IPS-15b (cell line): ENCODE measurements at regions not wholly inside any gene's neighbourhood (a gene's known extent, or its start where the extent isn't known, plus 50 kb on each side); places are given as distances from the start of the nearest gene placed in this dataset.

Experiments used
- H3K27me3 ChIP-seq: one replicate; pipeline ENCODE4 v1.6.1; 2013; ENCODE audit warnings: low read length; ENCODE audit not compliant: control insufficient read depth, insufficient read depth
- H3K36me3 ChIP-seq: one replicate; pipeline ENCODE4 v1.6.1; 2013; ENCODE audit warnings: low read length; ENCODE audit not compliant: control insufficient read depth, insufficient read depth
- H3K4me1 ChIP-seq: one replicate; pipeline ENCODE4 v1.6.1; 2013; ENCODE audit warnings: mild to moderate bottlenecking, low read length; ENCODE audit not compliant: control insufficient read depth, insufficient read depth
- H3K4me3 ChIP-seq: one replicate; pipeline ENCODE4 v1.5.1; 2013; ENCODE audit warnings: low read depth, low read length
- H3K9ac ChIP-seq: one replicate; pipeline ENCODE4 v1.6.1; 2013; ENCODE audit warnings: low read depth, mild to moderate bottlenecking, low read length
- H3K9me3 ChIP-seq: one replicate; pipeline ENCODE4 v1.6.1; 2013; ENCODE audit warnings: mild to moderate bottlenecking, low read length; ENCODE audit not compliant: control insufficient read depth, insufficient read depth

- H3K4me3 ChIP-seq = no peak overlapping the region
- no peaks in the 10 kb centered on the region for H3K36me3 ChIP-seq
- no peaks in the 10 kb centered on the region for H3K9me3 ChIP-seq
- no peak overlapping the region for H3K9ac ChIP-seq
- no peaks in the 10 kb centered on the region for H3K27me3 ChIP-seq
- peaks cover 9% of the 10 kb centered on the region for H3K4me1 ChIP-seq
Observed at GRCh38 chr16:65305266-65305959, 183.6 kb upstream of the CDH11 start.

- Histone ChIP-seq H3K4me3 (no peak overlapping the region), H3K9ac (no peak overlapping the region), H3K36me3 (no peaks in the 10 kb centered on the region), H3K9me3 (no peaks in the 10 kb centered on the region), H3K4me1 (peaks cover 6% of the 10 kb centered on the region), H3K27me3 (no peaks in the 10 kb centered on the region)
Observed at GRCh38 chr16:65301029-65301428, 179.2 kb upstream of the CDH11 start.

- Histone ChIP-seq H3K9me3 (no peaks in the 10 kb centered on the region), H3K9ac (no peak overlapping the region), H3K27me3 (no peaks in the 10 kb centered on the region), H3K4me3 (no peak overlapping the region), H3K4me1 (peaks cover 7% of the 10 kb centered on the region), H3K36me3 (no peaks in the 10 kb centered on the region)
Observed at GRCh38 chr16:65297453-65297852, 175.6 kb upstream of the CDH11 start.

GRCh38 chr16:65295527-65295926 lies 173.7 kb upstream of the CDH11 start:
- no peak overlapping the region for H3K9ac ChIP-seq
- H3K27me3 ChIP-seq = no peaks in the 10 kb centered on the region
- no peaks in the 10 kb centered on the region for H3K9me3 ChIP-seq
- no peak overlapping the region for H3K4me3 ChIP-seq
- H3K36me3 ChIP-seq = no peaks in the 10 kb centered on the region
- peaks cover 7% of the 10 kb centered on the region for H3K4me1 ChIP-seq

GRCh38 chr16:65294708-65295107 lies 172.8 kb upstream of the CDH11 start:
- H3K9ac ChIP-seq = no peak overlapping the region
- no peaks in the 10 kb centered on the region for H3K9me3 ChIP-seq
- H3K36me3 ChIP-seq = no peaks in the 10 kb centered on the region
- H3K4me1 ChIP-seq = peaks cover 7% of the 10 kb centered on the region
- no peaks in the 10 kb centered on the region for H3K27me3 ChIP-seq
- H3K4me3 ChIP-seq = no peak overlapping the region

GRCh38 chr16:65294165-65294564 lies 172.3 kb upstream of the CDH11 start:
- no peaks in the 10 kb centered on the region for H3K27me3 ChIP-seq
- H3K9ac ChIP-seq = no peak overlapping the region
- no peaks in the 10 kb centered on the region for H3K36me3 ChIP-seq
- no peak overlapping the region for H3K4me3 ChIP-seq
- no peaks in the 10 kb centered on the region for H3K9me3 ChIP-seq
- peaks cover 7% of the 10 kb centered on the region for H3K4me1 ChIP-seq

- Histone ChIP-seq H3K4me3 (no peak overlapping the region), H3K36me3 (no peaks in the 10 kb centered on the region), H3K4me1 (peaks cover 16% of the 10 kb centered on the region), H3K9ac (no peak overlapping the region), H3K27me3 (no peaks in the 10 kb centered on the region), H3K9me3 (no peaks in the 10 kb centered on the region)
Observed at GRCh38 chr16:65289022-65289421, 167.2 kb upstream of the CDH11 start.

GRCh38 chr16:65287307-65287706 lies 165.4 kb upstream of the CDH11 start:
- H3K36me3 ChIP-seq = no peaks in the 10 kb centered on the region

GRCh38 chr16:65285128-65286048 lies 163.5 kb upstream of the CDH11 start:
- Histone ChIP-seq H3K9me3 (no peaks in the 10 kb centered on the region), H3K4me3 (no peak overlapping the region), H3K27me3 (no peaks in the 10 kb centered on the region), H3K4me1 (peaks cover 42% of the 10 kb centered on the region), H3K36me3 (no peaks in the 10 kb centered on the region), H3K9ac (no peak overlapping the region)

More at GRCh38 chr16:65287307-65287706, 165.4 kb upstream of the CDH11 start:
- Histone ChIP-seq H3K4me1 (peaks cover 24% of the 10 kb centered on the region), H3K9me3 (no peaks in the 10 kb centered on the region), H3K27me3 (no peaks in the 10 kb centered on the region), H3K4me3 (no peak overlapping the region), H3K9ac (no peak overlapping the region)

GRCh38 chr16:65284626-65285025 lies 162.8 kb upstream of the CDH11 start:
- Histone ChIP-seq H3K9me3 (no peaks in the 10 kb centered on the region), H3K27me3 (no peaks in the 10 kb centered on the region), H3K36me3 (no peaks in the 10 kb centered on the region), H3K4me1 (peaks cover 49% of the 10 kb centered on the region), H3K9ac (no peak overlapping the region), H3K4me3 (no peak overlapping the region)

GRCh38 chr16:65283181-65283651 lies 161.4 kb upstream of the CDH11 start:
- H3K9ac ChIP-seq = no peak overlapping the region
- H3K4me3 ChIP-seq = no peak overlapping the region
- no peaks in the 10 kb centered on the region for H3K36me3 ChIP-seq
- H3K4me1 ChIP-seq = peaks cover 54% of the 10 kb centered on the region
- no peaks in the 10 kb centered on the region for H3K9me3 ChIP-seq
- no peaks in the 10 kb centered on the region for H3K27me3 ChIP-seq

GRCh38 chr16:65281586-65281985 lies 159.7 kb upstream of the CDH11 start:
- no peaks in the 10 kb centered on the region for H3K36me3 ChIP-seq
- H3K4me1 ChIP-seq = peaks cover 52% of the 10 kb centered on the region
- H3K4me3 ChIP-seq = no peak overlapping the region
- no peaks in the 10 kb centered on the region for H3K9me3 ChIP-seq
- no peak overlapping the region for H3K9ac ChIP-seq
- no peaks in the 10 kb centered on the region for H3K27me3 ChIP-seq
